GM12865 (cell line): ENCODE measurements at regions not wholly inside any gene's neighbourhood (a gene's known extent, or its start where the extent isn't known, plus 50 kb on each side); places are given as distances from the start of the nearest gene placed in this dataset.

Experiments used
- DNase-seq: peaks from one replicate; pipeline ENCODE4 v3.0.0; 2010; ENCODE audit warnings: low read depth
- H3K4me3 ChIP-seq: 2 replicates; pipeline ENCODE4 v1.5.1; 2011; ENCODE audit warnings: mild to moderate bottlenecking, low read depth, low read length, control low read depth
- CTCF ChIP-seq: IDR thresholded peaks from 2 replicates; pipeline ENCODE4 v1.5.1; 2011; ENCODE audit warnings: low read length, control low read depth, low read depth, inconsistent platforms; ENCODE audit not compliant: insufficient read depth; ENCODE audit errors: missing control alignments

GRCh38 chr17:62187681-62188080 lies 122.6 kb upstream of the MED13 start:
- H3K4me3 ChIP-seq: no peak overlapping the region
- TF ChIP-seq CTCF: no peak
- DNase-seq: no peak

- TF ChIP-seq CTCF: no peak
- H3K4me3 ChIP-seq: no peak overlapping the region
Measured at GRCh38 chr17:62186841-62187240, 121.8 kb upstream of the MED13 start.

GRCh38 chr17:62180772-62181171 lies 115.7 kb upstream of the MED13 start:
- no peak for TF ChIP-seq CTCF
- H3K4me3 ChIP-seq: no peak overlapping the region
- no peak for DNase-seq

More at GRCh38 chr17:62186841-62187240, 121.8 kb upstream of the MED13 start:
- DNase-seq: no peak

GRCh38 chr17:62179525-62180161 lies 114.6 kb upstream of the MED13 start:
- DNase-seq: no peak
- no peak for TF ChIP-seq CTCF
- no peak overlapping the region for H3K4me3 ChIP-seq

- DNase-seq: no peak
- H3K4me3 ChIP-seq: no peak overlapping the region
- TF ChIP-seq CTCF: no peak
Measured at GRCh38 chr17:62178579-62178978, 113.5 kb upstream of the MED13 start.

- no peak for DNase-seq
- no peak for TF ChIP-seq CTCF
- no peak overlapping the region for H3K4me3 ChIP-seq
Measured at GRCh38 chr17:62172492-62173291, 107.6 kb upstream of the MED13 start.

GRCh38 chr17:62167076-62167475 lies 102.0 kb upstream of the MED13 start:
- no peak overlapping the region for H3K4me3 ChIP-seq
- DNase-seq: no peak
- no peak for TF ChIP-seq CTCF
